ENCODE measurements at regions not wholly inside any gene's neighbourhood (a gene's known extent, or its start where the extent isn't known, plus 50 kb on each side); places are given as distances from the start of the nearest gene placed in this dataset.

- no peak for TF ChIP-seq CTCF (IDR thresholded peaks at IDR 0.05; ENCODE audit: low read depth, low read length)
- no peaks in the 10 kb centered on the region for H3K36me3 ChIP-seq
- H3K4me3 ChIP-seq (ENCODE audit: low read depth, low read length) = no peak overlapping the region
- no peak overlapping the region for H3K27ac ChIP-seq
- no peaks in the 10 kb centered on the region for H3K9me3 ChIP-seq (ENCODE audit: severe bottlenecking)
- DNase-seq = no peak
- no peaks in the 10 kb centered on the region for H3K27me3 ChIP-seq (ENCODE audit: insufficient read depth, low read depth, severe bottlenecking)
These were observed 102.5 kb upstream of the ATP1B1 start for GRCh38 chr1:169003864-169004516.

GRCh38 chr1:169005776-169006175 lies 100.7 kb upstream of the ATP1B1 start:
- Histone ChIP-seq H3K36me3 (no peaks in the 10 kb centered on the region), H3K27ac (no peak overlapping the region), H3K4me3 (ENCODE audit: low read depth, low read length) (no peak overlapping the region), H3K27me3 (ENCODE audit: insufficient read depth, low read depth, severe bottlenecking) (no peaks in the 10 kb centered on the region), H3K9me3 (ENCODE audit: severe bottlenecking) (no peaks in the 10 kb centered on the region)
- TF ChIP-seq CTCF (IDR thresholded peaks at IDR 0.05; ENCODE audit: low read depth, low read length) = no peak
- no peak for DNase-seq

- no peaks in the 10 kb centered on the region for H3K27me3 ChIP-seq (ENCODE audit: insufficient read depth, low read depth, severe bottlenecking)
- no peak for TF ChIP-seq CTCF (IDR thresholded peaks at IDR 0.05; ENCODE audit: low read depth, low read length)
- H3K27ac ChIP-seq = no peak overlapping the region
- no peak overlapping the region for H3K4me3 ChIP-seq (ENCODE audit: low read depth, low read length)
- no peaks in the 10 kb centered on the region for H3K9me3 ChIP-seq (ENCODE audit: severe bottlenecking)
- no peaks in the 10 kb centered on the region for H3K36me3 ChIP-seq
- no peak for DNase-seq
These were observed 96.8 kb upstream of the ATP1B1 start for GRCh38 chr1:169009666-169010065.

- TF ChIP-seq CTCF (IDR thresholded peaks at IDR 0.05; ENCODE audit: low read depth, low read length) = no peak
- no peak overlapping the region for H3K4me3 ChIP-seq (ENCODE audit: low read depth, low read length)
These were observed 94.1 kb upstream of the ATP1B1 start for GRCh38 chr1:169012416-169012815.

GRCh38 chr1:169013821-169014220 lies 92.7 kb upstream of the ATP1B1 start:
- Histone ChIP-seq H3K9me3 (ENCODE audit: severe bottlenecking) (no peaks in the 10 kb centered on the region), H3K27ac (no peak overlapping the region), H3K4me3 (ENCODE audit: low read depth, low read length) (no peak overlapping the region), H3K36me3 (no peaks in the 10 kb centered on the region), H3K27me3 (ENCODE audit: insufficient read depth, low read depth, severe bottlenecking) (no peaks in the 10 kb centered on the region)
- DNase-seq = peak; percentile 57
- no peak for TF ChIP-seq CTCF (IDR thresholded peaks at IDR 0.05; ENCODE audit: low read depth, low read length)

More at GRCh38 chr1:169012416-169012815, 94.1 kb upstream of the ATP1B1 start:
- DNase-seq = no peak
- no peaks in the 10 kb centered on the region for H3K36me3 ChIP-seq
- no peaks in the 10 kb centered on the region for H3K27me3 ChIP-seq (ENCODE audit: insufficient read depth, low read depth, severe bottlenecking)
- no peak overlapping the region for H3K27ac ChIP-seq
- no peaks in the 10 kb centered on the region for H3K9me3 ChIP-seq (ENCODE audit: severe bottlenecking)

GRCh38 chr1:169015464-169015863 lies 91.0 kb upstream of the ATP1B1 start:
- Histone ChIP-seq H3K9me3 (ENCODE audit: severe bottlenecking) (no peaks in the 10 kb centered on the region), H3K27ac (no peak overlapping the region), H3K36me3 (no peaks in the 10 kb centered on the region), H3K4me3 (ENCODE audit: low read depth, low read length) (no peak overlapping the region), H3K27me3 (ENCODE audit: insufficient read depth, low read depth, severe bottlenecking) (no peaks in the 10 kb centered on the region)
- TF ChIP-seq CTCF (IDR thresholded peaks at IDR 0.05; ENCODE audit: low read depth, low read length) = no peak
- no peak for DNase-seq
